NCI-H460 (cell line): ENCODE measurements at regions not wholly inside any gene's neighbourhood (a gene's known extent, or its start where the extent isn't known, plus 50 kb on each side); places are given as distances from the start of the nearest gene placed in this dataset.

Experiments
- DNase-seq: peaks from one replicate; pipeline ENCODE4 v3.0.0-alpha.2; 2016; ENCODE audit warnings: low read depth; ENCODE audit errors: extremely low read depth

DNA sequence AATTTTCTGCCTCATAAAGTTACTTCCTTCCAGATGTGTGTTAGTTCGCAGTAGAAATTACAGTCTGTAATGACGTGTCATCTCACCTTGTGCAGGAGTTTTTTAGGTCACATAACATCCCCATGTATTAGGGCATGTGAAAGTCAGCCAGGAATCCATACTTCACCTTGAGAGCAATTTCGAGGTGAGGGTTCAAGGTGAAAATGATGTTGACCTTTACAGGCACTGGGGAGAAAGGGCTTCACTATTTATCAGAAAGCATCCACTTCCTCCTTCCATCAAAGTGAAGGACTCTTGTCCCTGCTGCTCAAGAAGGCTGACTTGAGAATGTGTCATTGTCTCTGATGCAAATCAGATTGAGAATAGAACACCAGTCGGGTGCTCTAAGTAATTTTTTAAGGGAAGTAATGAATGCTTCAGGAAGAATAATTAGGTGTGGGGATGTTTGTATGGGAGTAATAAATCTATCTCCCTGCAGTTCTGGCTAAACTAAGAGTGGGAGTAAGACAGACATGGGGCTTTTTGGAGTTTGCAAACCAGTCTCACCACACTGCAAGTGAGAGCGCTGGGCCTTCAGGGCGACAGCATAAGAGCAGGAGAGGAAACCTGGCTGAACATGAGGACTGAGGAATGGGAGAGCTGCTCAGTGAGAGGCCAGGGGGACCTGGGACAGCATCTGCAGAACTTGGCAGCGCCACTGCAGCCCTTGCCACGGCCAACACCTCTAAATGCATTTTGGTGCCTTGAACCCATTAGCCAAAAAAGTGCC is 85.9 kb upstream of the IL12A start:
- no peak for DNase-seq

DNA sequence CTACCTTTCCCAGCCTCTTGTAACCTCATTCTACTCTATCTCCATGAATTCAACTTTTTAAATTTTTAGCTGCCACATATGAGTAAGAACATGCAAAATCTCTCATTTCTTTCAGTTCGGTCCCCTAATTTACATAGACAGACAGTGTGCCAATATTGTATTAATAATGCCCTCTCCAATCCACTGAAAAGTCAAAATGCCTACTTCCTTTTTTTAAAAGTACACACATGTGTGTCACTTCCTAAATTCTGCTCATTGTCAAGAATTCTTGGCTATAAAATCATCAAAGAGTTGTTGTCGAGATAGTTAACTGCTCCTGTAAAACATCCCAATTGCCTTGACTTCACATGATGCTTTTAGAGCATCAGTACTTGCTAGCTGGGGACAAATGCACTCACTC is 84.2 kb upstream of the IL12A start:
- no peak for DNase-seq

GRCh38 chr3:159904911-159905310 is 83.7 kb upstream of the IL12A start:
- DNase-seq: no peak

DNA sequence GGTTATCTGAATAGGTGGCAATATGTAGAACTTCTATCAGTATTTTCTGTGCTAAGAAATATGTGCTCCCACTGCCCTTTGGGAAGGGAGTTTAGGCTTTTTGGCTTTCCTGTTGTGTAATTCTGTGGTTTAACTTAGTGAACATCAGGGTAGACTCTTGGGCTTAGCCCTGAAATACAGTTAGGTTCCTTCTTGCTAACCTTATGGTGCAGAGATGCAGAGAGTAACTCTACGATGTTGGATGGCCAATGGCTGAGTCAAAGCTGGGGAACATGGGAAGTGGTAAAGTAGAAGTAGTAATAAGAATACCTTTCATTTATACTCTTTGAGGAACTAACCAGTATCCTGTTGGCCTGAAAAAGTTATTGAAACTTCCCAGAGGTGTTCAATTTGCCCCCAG is 80.8 kb upstream of the IL12A start:
- DNase-seq: no peak

- DNase-seq: no peak
Observed at GRCh38 chr3:159910991-159911663, 77.5 kb upstream of the IL12A start.

- DNase-seq: no peak
Observed at GRCh38 chr3:159911664-159912037, 77.0 kb upstream of the IL12A start.

GRCh38 chr3:159913712-159914414 is 74.8 kb upstream of the IL12A start:
- DNase-seq: no peak

- DNase-seq: no peak
Observed at GRCh38 chr3:159914426-159914825, 74.2 kb upstream of the IL12A start.

DNA sequence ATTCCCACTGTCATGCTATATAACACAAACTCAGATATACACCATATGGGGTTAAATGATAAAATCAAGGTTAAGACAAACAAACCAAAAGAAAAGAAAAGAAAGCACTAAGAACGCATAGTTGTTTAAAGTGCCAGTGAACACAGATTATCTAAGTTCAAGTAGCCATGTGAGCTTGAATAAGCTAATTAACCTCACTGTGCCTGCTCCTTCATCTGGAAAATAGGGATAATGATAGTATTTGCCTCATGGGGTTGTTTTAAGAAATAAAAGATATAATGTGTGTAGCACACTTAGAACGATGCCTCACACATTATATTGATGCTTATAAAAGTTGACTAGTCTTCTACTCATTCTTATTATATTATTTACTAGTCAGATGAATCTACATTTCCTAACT is 72.6 kb upstream of the IL12A start:
- DNase-seq: no peak

GRCh38 chr3:159917141-159917540 is 71.5 kb upstream of the IL12A start:
- DNase-seq: no peak

- DNase-seq: no peak
Observed at GRCh38 chr3:159919873-159920272, 68.8 kb upstream of the IL12A start.

DNA sequence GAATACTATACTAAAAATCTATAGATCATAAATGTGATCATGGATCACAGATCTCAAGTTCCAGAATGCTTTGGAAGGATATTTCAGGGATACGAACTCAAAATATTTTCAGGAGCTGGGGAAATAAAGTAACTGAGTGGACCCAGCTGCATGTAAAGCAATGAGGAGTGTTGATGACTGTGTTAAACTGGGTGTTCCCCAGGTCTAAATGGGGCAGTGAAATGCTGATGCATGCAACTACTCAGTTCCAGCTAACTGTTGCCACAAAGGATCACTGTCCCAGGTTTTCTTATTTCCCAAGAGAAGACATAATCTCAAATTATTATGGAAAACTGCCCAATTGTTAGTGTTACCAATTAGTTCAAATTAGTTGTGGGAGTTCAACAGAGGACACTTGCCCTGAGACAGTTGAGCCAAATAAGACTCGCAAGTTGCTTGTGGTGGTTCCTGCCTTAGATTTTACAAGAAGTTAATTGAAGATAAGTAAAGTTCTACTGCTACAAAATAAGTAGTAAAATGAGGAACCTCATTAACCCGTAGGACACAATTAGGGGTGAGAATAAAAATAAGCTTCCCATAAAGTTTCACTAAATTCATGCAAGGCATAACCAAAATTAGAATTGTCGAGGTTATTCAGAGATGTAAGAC is 66.3 kb upstream of the IL12A start:
- no peak for DNase-seq

GRCh38 chr3:159922861-159923312 is 65.7 kb upstream of the IL12A start:
- no peak for DNase-seq

GRCh38 chr3:159923336-159923735 is 65.3 kb upstream of the IL12A start:
- DNase-seq: no peak

DNA sequence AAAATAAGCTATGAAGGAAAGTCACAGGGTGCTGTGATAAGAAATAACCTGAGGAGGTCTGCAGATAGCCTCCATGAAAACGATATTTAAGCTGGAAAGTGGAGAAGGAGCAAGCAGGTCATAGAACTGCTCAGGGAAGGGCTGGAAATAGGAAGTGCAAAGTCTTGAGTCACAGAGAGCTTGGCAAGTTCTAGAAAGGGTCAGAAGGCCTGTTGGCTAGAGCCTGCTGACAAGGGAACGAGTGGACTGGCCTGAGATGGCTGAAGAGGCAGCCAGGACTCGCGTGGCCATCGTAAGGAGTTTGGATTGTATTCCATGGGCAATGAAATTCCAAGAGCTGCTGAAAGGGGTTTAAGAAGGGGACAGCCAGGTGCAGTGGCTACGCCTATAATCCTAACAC is 64.7 kb upstream of the IL12A start:
- no peak for DNase-seq

GRCh38 chr3:159924411-159924810 is 64.2 kb upstream of the IL12A start:
- DNase-seq: no peak

GRCh38 chr3:159925248-159925647 is 63.4 kb upstream of the IL12A start:
- no peak for DNase-seq

- no peak for DNase-seq
Observed at GRCh38 chr3:159926573-159926972, 62.1 kb upstream of the IL12A start.

DNA sequence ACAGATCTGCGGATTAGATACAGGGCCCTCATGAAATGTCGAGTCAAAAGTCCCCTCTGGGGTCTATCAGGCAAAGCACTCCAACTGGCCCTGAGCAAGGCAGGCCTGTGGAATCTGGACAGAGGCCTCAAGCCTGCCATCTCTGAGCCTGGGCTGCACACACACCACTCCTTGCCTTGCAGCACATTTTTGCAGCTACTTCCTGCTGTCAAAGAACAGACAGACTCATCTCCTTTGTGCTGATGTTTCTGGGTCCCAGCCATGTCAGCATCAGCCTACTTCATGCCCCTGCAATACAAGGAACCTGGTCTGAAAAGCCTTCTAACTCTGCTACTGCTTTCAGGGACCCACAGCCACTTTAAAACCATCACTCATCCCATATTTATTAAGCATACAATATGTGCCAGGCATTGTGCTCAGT is 60.6 kb upstream of the IL12A start:
- DNase-seq: no peak

DNA sequence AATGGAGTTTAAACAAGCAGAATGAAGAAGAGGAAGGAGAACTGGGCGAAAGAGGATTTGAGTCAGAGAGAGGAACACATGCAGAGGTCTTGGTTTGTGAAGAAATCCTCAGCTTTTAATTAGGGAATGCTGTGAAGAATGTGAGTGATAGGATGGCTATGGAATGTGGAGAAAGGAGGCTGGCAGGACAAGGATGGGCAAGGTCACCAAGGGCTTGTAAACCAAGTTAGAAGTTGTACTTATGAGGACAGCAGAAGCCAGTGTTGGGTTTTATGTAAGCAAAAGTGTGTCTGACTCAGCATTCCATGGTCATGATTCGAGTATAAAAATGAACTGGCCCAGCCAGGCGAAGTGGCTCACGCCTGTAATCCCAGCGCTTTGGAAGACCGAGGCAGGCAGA is 60.0 kb upstream of the IL12A start:
- no peak for DNase-seq
